H1 (cell line): ENCODE measurements at regions not wholly inside any gene's neighbourhood (a gene's known extent, or its start where the extent isn't known, plus 50 kb on each side); places are given as distances from the start of the nearest gene placed in this dataset.

Source experiments
- HDAC2 ChIP-seq, 2 experiments: fragments of 300-600 bp in 1 of 2; sonication (generic) in 1 of 2; IDR thresholded peaks; 2 replicates each; pipeline ENCODE4 v1.6.1; 2011 to 2012; ENCODE audit warnings: low read depth in 2 of 2, low read length in 2 of 2, mild to moderate bottlenecking in 2 of 2, moderate library complexity in 2 of 2, borderline replicate concordance in 1 of 2, inconsistent platforms in 1 of 2
- JUN ChIP-seq: IDR thresholded peaks from 2 replicates; pipeline ENCODE4 v1.6.1; 2011; ENCODE audit warnings: low read depth, mild to moderate bottlenecking, improper control_type of control experiment, low read length
- SAP30 ChIP-seq: fragments of 300-600 bp; sonication (generic); IDR thresholded peaks from 2 replicates; pipeline ENCODE4 v1.7.1; 2012; ENCODE audit warnings: low read length, moderate library complexity, mild to moderate bottlenecking, inconsistent platforms; ENCODE audit not compliant: insufficient read depth, insufficient replicate concordance
- SIRT6 ChIP-seq: IDR thresholded peaks from one replicate; pipeline ENCODE4 v1.7.1; 2012; ENCODE audit warnings: low read length, inconsistent platforms
- TAF1 ChIP-seq: IDR thresholded peaks from 2 replicates; pipeline ENCODE4 v1.6.1; 2011; ENCODE audit warnings: mild to moderate bottlenecking, low read depth, low read length
- USF2 ChIP-seq: IDR thresholded peaks from 2 replicates; pipeline ENCODE4 v1.6.1; 2011; ENCODE audit warnings: low read length, improper control_type of control experiment
- TF ChIP-seq, protein P1 (sequence below): IDR thresholded peaks from 2 replicates; pipeline ENCODE4 v1.6.1; 2012; ENCODE audit warnings: low read length, inconsistent platforms
- TF ChIP-seq, protein P2 (sequence below): IDR thresholded peaks from 2 replicates; pipeline ENCODE4 v1.6.1; 2012; ENCODE audit warnings: inconsistent platforms

GRCh38 chr12:88953029-88953586 is 372.8 kb upstream of the KITLG start (continued):
- TF ChIP-seq, protein P1, sequence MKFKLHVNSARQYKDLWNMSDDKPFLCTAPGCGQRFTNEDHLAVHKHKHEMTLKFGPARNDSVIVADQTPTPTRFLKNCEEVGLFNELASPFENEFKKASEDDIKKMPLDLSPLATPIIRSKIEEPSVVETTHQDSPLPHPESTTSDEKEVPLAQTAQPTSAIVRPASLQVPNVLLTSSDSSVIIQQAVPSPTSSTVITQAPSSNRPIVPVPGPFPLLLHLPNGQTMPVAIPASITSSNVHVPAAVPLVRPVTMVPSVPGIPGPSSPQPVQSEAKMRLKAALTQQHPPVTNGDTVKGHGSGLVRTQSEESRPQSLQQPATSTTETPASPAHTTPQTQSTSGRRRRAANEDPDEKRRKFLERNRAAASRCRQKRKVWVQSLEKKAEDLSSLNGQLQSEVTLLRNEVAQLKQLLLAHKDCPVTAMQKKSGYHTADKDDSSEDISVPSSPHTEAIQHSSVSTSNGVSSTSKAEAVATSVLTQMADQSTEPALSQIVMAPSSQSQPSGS: no peak
- TF ChIP-seq JUN (no peak), SAP30 (no peak), USF2 (no peak), TAF1 (no peak), SIRT6 (no peak), HDAC2 (IDR thresholded peaks at IDR 0.05; ENCODE audit: borderline replicate concordance in 1 of 2, low read depth in 2 of 2, low read length in 2 of 2) (no peak)
- TF ChIP-seq, protein P2, sequence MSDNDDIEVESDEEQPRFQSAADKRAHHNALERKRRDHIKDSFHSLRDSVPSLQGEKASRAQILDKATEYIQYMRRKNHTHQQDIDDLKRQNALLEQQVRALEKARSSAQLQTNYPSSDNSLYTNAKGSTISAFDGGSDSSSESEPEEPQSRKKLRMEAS: no peak
